Vagina (tissue), 2 donors: ENCODE measurements at regions not wholly inside any gene's neighbourhood (a gene's known extent, or its start where the extent isn't known, plus 50 kb on each side); places are given as distances from the start of the nearest gene placed in this dataset.

Experiments
- DNase-seq, 2 donors: peaks; one replicate each; pipeline ENCODE4 v3.0.0-alpha.2; 2017; ENCODE audit errors: extremely low spot score in 2 of 2
- H3K27ac ChIP-seq: fragments of 200-600 bp; sonication (generic); one replicate; pipeline ENCODE4 v1.5.1; 2019
- H3K27me3 ChIP-seq: fragments of 200-600 bp; sonication (generic); one replicate; pipeline ENCODE4 v1.5.1; 2019
- H3K36me3 ChIP-seq, 2 donors: fragments of 200-600 bp; sonication (generic); one replicate each; pipeline ENCODE4 v1.5.1; 2017 to 2019
- H3K4me1 ChIP-seq: fragments of 200-600 bp; sonication (generic); one replicate; pipeline ENCODE4 v1.5.1; 2019
- H3K4me3 ChIP-seq, 2 donors: fragments of 200-600 bp; sonication (generic); 1 replicate in 1 of 2; 2 replicates in 1 of 2; pipeline ENCODE4 v1.5.1; 2016 to 2019
- H3K9me3 ChIP-seq: fragments of 200-600 bp; sonication (generic); one replicate; pipeline ENCODE4 v1.5.1; 2019
- POLR2A ChIP-seq, 2 donors: fragments of 450-650 bp; IDR thresholded peaks; one replicate each; pipeline ENCODE4 v1.6.1; 2017; ENCODE audit warnings: antibody characterized with exemption in 2 of 2, mild to moderate bottlenecking in 2 of 2, moderate library complexity in 2 of 2
- POLR2AphosphoS5 ChIP-seq, 2 donors: sonication (generic); formaldehyde crosslinking; IDR thresholded peaks; one replicate each; pipeline ENCODE4 v1.9.0; 2017; ENCODE audit warnings: antibody characterized with exemption in 2 of 2, mild to moderate bottlenecking in 2 of 2, low read depth in 1 of 2; ENCODE audit not compliant: insufficient read depth in 1 of 2
- intact Hi-C: fragments of 100-400 bp; cut with DNase I; formaldehyde crosslinking; loops from one replicate; pipeline ENCODE4 v1.15.1; 2023
- TF ChIP-seq, protein P1 (sequence below), 3 experiments: fragments of 450-650 bp in 2 of 3; fragments of 200-600 bp in 1 of 3; sonication (generic) in 1 of 3; IDR thresholded peaks; one replicate each; pipeline ENCODE4 v1.5.1; 2017 to 2019; ENCODE audit warnings: antibody characterized with exemption in 3 of 3, mild to moderate bottlenecking in 2 of 3, moderate library complexity in 2 of 3

DNA sequence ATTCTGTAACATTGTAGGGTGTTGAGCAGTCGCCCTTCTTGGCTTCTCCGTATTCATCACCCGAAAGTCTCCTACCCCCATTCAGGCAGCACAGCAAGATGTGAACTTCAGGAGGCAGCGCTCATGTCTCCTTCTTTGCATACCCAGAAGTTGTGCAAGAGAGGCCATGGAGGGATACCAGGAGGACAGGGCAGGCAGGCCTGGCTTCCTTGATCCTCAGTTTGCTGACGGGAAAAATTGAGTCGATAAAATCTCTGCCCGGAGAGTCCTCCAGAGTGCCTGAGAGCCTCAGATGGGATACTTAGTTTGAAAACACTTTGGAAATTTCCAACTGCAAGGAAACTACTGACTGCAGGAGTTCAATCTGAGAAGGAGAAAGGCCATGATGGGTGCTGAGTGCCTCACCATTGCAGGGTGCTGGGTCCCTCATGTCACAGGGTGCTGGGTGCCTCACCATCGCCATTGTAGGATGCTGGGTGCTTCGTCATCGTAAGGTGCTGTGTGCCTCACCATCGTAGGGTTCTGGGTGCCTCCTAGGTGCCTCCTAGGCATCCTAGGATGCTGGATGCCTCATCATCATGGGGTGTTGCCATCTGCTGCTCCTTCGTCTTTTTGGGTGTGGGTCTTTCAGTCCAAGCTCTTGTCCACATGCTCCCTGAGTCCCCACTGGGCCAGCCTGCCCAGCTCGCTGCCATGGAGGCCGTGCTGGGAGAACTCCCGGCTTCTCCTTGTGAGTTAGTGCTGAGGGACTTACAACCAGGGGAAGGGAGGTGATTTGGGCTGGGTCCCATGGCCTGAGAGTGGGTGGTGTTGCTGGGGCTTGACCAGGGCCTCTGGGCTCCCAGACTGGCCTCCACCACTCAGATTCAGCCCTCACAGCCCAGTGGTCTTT, 162.4 kb downstream of the DDX1 start:
- Histone ChIP-seq H3K36me3 (no peaks in the 10 kb centered on the region), H3K4me3 (no peak overlapping the region), H3K4me1 (no peaks in the 10 kb centered on the region), H3K9me3 (no peaks in the 10 kb centered on the region), H3K27ac (no peak overlapping the region), H3K27me3 (no peaks in the 10 kb centered on the region)
- no peak for DNase-seq
- no peak for TF ChIP-seq POLR2A (IDR thresholded peaks at IDR 0.05)
- TF ChIP-seq POLR2AphosphoS5 (IDR thresholded peaks at IDR 0.05; ENCODE audit: insufficient read depth in 1 of 2, low read depth in 1 of 2), result no peak
- TF ChIP-seq, protein P1, sequence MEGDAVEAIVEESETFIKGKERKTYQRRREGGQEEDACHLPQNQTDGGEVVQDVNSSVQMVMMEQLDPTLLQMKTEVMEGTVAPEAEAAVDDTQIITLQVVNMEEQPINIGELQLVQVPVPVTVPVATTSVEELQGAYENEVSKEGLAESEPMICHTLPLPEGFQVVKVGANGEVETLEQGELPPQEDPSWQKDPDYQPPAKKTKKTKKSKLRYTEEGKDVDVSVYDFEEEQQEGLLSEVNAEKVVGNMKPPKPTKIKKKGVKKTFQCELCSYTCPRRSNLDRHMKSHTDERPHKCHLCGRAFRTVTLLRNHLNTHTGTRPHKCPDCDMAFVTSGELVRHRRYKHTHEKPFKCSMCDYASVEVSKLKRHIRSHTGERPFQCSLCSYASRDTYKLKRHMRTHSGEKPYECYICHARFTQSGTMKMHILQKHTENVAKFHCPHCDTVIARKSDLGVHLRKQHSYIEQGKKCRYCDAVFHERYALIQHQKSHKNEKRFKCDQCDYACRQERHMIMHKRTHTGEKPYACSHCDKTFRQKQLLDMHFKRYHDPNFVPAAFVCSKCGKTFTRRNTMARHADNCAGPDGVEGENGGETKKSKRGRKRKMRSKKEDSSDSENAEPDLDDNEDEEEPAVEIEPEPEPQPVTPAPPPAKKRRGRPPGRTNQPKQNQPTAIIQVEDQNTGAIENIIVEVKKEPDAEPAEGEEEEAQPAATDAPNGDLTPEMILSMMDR (IDR thresholded peaks at IDR 0.05), result no peak
- intact Hi-C loops, result no loop called here

- H3K27ac ChIP-seq, result no peak overlapping the region
- H3K4me3 ChIP-seq, result no peak overlapping the region
- H3K9me3 ChIP-seq, result no peaks in the 10 kb centered on the region
- no peaks in the 10 kb centered on the region for H3K4me1 ChIP-seq
- intact Hi-C loops, result no loop called here
- H3K36me3 ChIP-seq, result no peaks in the 10 kb centered on the region
- no peaks in the 10 kb centered on the region for H3K27me3 ChIP-seq
- TF ChIP-seq POLR2A (IDR thresholded peaks at IDR 0.05), result no peak
- no peak for TF ChIP-seq POLR2AphosphoS5 (IDR thresholded peaks at IDR 0.05; ENCODE audit: insufficient read depth in 1 of 2, low read depth in 1 of 2)
- TF ChIP-seq, protein P1 (IDR thresholded peaks at IDR 0.05), result no peak
- DNase-seq, result no peak
Measured at GRCh38 chr2:15754703-15755099, 163.0 kb downstream of the DDX1 start.

DNA sequence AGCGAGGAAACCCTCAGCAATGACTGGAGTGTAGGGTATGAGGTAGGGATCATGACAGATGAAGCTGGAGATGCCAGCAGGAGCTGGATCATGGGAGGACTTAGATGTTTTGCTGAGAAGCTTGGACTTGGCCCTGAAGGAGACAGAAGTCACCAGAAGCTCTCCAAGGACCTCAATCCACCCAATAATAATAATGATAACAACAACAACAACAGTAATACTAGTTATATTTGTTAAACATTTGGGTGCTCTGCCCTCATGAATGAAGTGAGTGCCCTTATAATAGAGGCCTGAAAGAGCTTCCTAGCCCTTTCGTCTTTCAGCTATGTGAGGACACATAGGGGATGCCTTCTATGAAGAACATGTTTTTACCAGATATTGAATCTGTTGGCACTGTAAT, 163.9 kb downstream of the DDX1 start:
- Histone ChIP-seq H3K9me3 (no peaks in the 10 kb centered on the region), H3K36me3 (no peaks in the 10 kb centered on the region), H3K4me3 (no peak overlapping the region), H3K4me1 (no peaks in the 10 kb centered on the region), H3K27me3 (no peaks in the 10 kb centered on the region), H3K27ac (no peak overlapping the region)
- intact Hi-C loops, result no loop called here
- no peak for TF ChIP-seq POLR2A (IDR thresholded peaks at IDR 0.05)
- TF ChIP-seq POLR2AphosphoS5 (IDR thresholded peaks at IDR 0.05; ENCODE audit: insufficient read depth in 1 of 2, low read depth in 1 of 2), result no peak
- TF ChIP-seq, protein P1 (IDR thresholded peaks at IDR 0.05), result no peak
- no peak for DNase-seq

GRCh38 chr2:15756011-15756550, 164.4 kb downstream of the DDX1 start:
- no peaks in the 10 kb centered on the region for H3K4me1 ChIP-seq
- intact Hi-C loops, result no loop called here
- no peaks in the 10 kb centered on the region for H3K27me3 ChIP-seq
- no peaks in the 10 kb centered on the region for H3K36me3 ChIP-seq
- H3K9me3 ChIP-seq, result no peaks in the 10 kb centered on the region
- TF ChIP-seq POLR2A (IDR thresholded peaks at IDR 0.05) (no peak), POLR2AphosphoS5 (IDR thresholded peaks at IDR 0.05; ENCODE audit: insufficient read depth in 1 of 2, low read depth in 1 of 2) (no peak)
- TF ChIP-seq, protein P1 (IDR thresholded peaks at IDR 0.05), result no peak
- DNase-seq, result no peak
- no peak overlapping the region for H3K4me3 ChIP-seq
- H3K27ac ChIP-seq, result no peak overlapping the region
